ENCODE measurements at regions not wholly inside any gene's neighbourhood (a gene's known extent, or its start where the extent isn't known, plus 50 kb on each side); places are given as distances from the start of the nearest gene placed in this dataset.

DNA sequence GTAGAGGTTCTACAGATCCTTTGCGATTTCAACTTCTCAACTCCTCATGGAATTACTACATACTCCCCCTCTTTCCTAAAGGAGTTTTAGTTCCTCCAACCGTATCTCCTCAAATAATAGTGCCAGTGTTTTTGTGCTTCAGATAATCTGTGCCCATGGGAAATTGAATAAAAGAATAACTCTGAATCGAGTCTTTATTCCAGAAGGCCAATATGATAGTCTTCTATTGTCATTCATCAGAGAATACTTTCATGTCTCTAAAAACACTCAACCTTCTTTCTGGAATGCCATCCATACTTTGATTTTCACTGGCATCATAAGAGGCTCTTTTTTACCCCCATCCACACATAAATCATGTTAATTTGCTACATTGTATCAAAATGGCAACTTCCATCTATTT, 911.3 kb upstream of the USP15 start:
- no peaks in the 10 kb centered on the region for H3K9me3 ChIP-seq (ENCODE audit: control insufficient read depth, insufficient read depth, low read length)
- TF ChIP-seq, protein P1, sequence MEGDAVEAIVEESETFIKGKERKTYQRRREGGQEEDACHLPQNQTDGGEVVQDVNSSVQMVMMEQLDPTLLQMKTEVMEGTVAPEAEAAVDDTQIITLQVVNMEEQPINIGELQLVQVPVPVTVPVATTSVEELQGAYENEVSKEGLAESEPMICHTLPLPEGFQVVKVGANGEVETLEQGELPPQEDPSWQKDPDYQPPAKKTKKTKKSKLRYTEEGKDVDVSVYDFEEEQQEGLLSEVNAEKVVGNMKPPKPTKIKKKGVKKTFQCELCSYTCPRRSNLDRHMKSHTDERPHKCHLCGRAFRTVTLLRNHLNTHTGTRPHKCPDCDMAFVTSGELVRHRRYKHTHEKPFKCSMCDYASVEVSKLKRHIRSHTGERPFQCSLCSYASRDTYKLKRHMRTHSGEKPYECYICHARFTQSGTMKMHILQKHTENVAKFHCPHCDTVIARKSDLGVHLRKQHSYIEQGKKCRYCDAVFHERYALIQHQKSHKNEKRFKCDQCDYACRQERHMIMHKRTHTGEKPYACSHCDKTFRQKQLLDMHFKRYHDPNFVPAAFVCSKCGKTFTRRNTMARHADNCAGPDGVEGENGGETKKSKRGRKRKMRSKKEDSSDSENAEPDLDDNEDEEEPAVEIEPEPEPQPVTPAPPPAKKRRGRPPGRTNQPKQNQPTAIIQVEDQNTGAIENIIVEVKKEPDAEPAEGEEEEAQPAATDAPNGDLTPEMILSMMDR (IDR thresholded peaks at IDR 0.05; ENCODE audit: low read depth, low read length, poor library complexity, severe bottlenecking): no peak
- no peak for TF ChIP-seq EZH2phosphoT487 (IDR thresholded peaks at IDR 0.05; ENCODE audit: borderline replicate concordance, low read length)
- H3K27me3 ChIP-seq (ENCODE audit: control insufficient read depth, low read length): no peaks in the 10 kb centered on the region
- H3K4me2 ChIP-seq (ENCODE audit: low read length): no peak overlapping the region
- no peaks in the 10 kb centered on the region for H3F3A ChIP-seq (ENCODE audit: control insufficient read depth, insufficient read depth)
- H3K27ac ChIP-seq (ENCODE audit: low read depth, low read length): no peak overlapping the region
- no peaks in the 10 kb centered on the region for H4K20me1 ChIP-seq (ENCODE audit: control insufficient read depth, insufficient read depth, low read depth, low read length)
- H3K36me3 ChIP-seq (ENCODE audit: control insufficient read depth, low read length): no peaks in the 10 kb centered on the region
- no peak overlapping the region for H3K4me3 ChIP-seq (ENCODE audit: low read length)
- H3K4me1 ChIP-seq (ENCODE audit: control insufficient read depth, low read length): no peaks in the 10 kb centered on the region
- no peaks in the 10 kb centered on the region for H3K79me2 ChIP-seq (ENCODE audit: control insufficient read depth, low read length)
- H3K9me2 ChIP-seq (replicated peaks; ENCODE audit: control insufficient read depth, low read length): no peaks in the 10 kb centered on the region

DNA sequence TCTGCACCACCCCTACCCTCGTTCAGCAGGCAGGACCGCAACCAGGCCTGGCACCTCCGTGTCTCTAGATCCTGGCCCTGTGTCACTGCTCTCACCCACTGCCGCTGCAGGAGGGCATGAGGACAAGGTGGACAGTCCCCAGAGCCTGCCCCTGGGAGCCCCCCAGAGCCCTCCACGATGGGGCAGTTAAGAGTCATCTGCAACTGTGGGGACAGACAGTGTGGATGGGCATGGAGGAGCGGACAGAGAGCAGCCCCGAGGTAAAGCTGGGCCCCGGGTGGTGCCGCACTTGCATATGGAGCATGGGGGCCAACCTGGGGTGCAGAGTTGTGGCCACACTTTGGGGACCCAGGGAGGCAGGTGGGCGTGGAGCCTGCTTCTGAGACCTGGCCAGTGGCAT, 905.1 kb upstream of the USP15 start:
- Histone ChIP-seq H3K27me3 (ENCODE audit: control insufficient read depth, low read length) (no peaks in the 10 kb centered on the region), H3K79me2 (ENCODE audit: control insufficient read depth, low read length) (no peaks in the 10 kb centered on the region), H4K20me1 (ENCODE audit: control insufficient read depth, insufficient read depth, low read depth, low read length) (no peaks in the 10 kb centered on the region), H3K4me2 (ENCODE audit: low read length) (no peak overlapping the region), H3F3A (ENCODE audit: control insufficient read depth, insufficient read depth) (no peaks in the 10 kb centered on the region), H3K4me1 (ENCODE audit: control insufficient read depth, low read length) (no peaks in the 10 kb centered on the region), H3K9me3 (ENCODE audit: control insufficient read depth, insufficient read depth, low read length) (no peaks in the 10 kb centered on the region; the same call in 1 of the 2 replicates), H3K27ac (ENCODE audit: low read depth, low read length) (no peak overlapping the region), H3K4me3 (ENCODE audit: low read length) (no peak overlapping the region), H3K9me2 (replicated peaks; ENCODE audit: control insufficient read depth, low read length) (no peaks in the 10 kb centered on the region), H3K36me3 (ENCODE audit: control insufficient read depth, low read length) (no peaks in the 10 kb centered on the region)
- no peak for TF ChIP-seq EZH2phosphoT487 (IDR thresholded peaks at IDR 0.05; ENCODE audit: borderline replicate concordance, low read length)
- TF ChIP-seq, protein P1 (IDR thresholded peaks at IDR 0.05; ENCODE audit: low read depth, low read length, poor library complexity, severe bottlenecking): no peak

DNA sequence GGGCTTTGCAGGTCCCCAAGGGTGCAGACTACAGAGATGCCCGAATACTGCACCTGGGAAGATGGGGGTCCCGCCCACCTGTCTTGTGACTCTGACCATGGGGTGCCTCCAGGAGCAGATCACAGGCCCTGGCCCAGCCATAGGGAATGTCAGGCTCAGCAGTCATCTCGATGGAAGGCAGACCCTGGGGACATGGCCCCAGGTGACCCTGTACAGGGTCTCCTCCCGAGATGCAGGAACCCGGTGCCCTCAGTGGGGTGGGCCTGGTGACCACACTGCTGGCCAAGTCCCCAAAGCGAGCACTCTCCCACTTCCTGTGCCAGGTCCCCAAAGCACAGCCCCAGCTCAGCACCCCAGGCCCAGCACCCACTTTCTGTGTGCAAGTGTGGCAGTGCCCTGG, 903.7 kb upstream of the USP15 start:
- H3K79me2 ChIP-seq (ENCODE audit: control insufficient read depth, low read length): no peaks in the 10 kb centered on the region
- H3K4me2 ChIP-seq (ENCODE audit: low read length): no peak overlapping the region
- TF ChIP-seq, protein P1 (IDR thresholded peaks at IDR 0.05; ENCODE audit: low read depth, low read length, poor library complexity, severe bottlenecking): no peak
- no peak for TF ChIP-seq EZH2phosphoT487 (IDR thresholded peaks at IDR 0.05; ENCODE audit: borderline replicate concordance, low read length)

More for the DNA sequence above, 903.7 kb upstream of the USP15 start:
- H3K4me3 ChIP-seq (ENCODE audit: low read length): no peak overlapping the region
- H3F3A ChIP-seq (ENCODE audit: control insufficient read depth, insufficient read depth): no peaks in the 10 kb centered on the region
- no peak overlapping the region for H3K27ac ChIP-seq (ENCODE audit: low read depth, low read length)
- no peaks in the 10 kb centered on the region for H3K9me2 ChIP-seq (replicated peaks; ENCODE audit: control insufficient read depth, low read length)
- no peaks in the 10 kb centered on the region for H4K20me1 ChIP-seq (ENCODE audit: control insufficient read depth, insufficient read depth, low read depth, low read length)
- H3K36me3 ChIP-seq (ENCODE audit: control insufficient read depth, low read length): no peaks in the 10 kb centered on the region
- H3K4me1 ChIP-seq (ENCODE audit: control insufficient read depth, low read length): no peaks in the 10 kb centered on the region
- H3K27me3 ChIP-seq (ENCODE audit: control insufficient read depth, low read length): no peaks in the 10 kb centered on the region
- no peaks in the 10 kb centered on the region; the same call in 1 of the 2 replicates for H3K9me3 ChIP-seq (ENCODE audit: control insufficient read depth, insufficient read depth, low read length)

Measured in DOHH2 (cell line).